ENCODE measurements at regions not wholly inside any gene's neighbourhood (a gene's known extent, or its start where the extent isn't known, plus 50 kb on each side); places are given as distances from the start of the nearest gene placed in this dataset.

DNA sequence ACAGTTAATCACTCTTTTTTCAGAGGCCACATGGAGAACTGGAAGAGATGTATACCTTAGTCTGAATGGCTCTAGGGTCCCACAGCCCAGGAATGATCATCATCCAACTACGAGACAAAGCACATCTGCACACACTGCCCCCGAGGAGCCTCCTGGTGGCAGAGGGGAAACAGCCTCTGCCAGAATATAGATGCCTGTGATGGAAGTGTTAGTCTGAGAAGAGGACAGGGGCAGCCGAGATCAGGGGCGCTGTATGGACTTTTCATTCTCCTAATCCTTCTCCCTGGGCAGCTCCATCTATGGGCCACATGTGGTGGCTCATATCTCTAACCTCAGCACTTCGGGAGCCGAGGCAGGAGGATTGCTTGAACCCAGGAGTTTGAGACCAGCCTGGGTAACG lies 82.8 kb upstream of the CAPRIN2 start:
- TF ChIP-seq EZH2 (IDR thresholded peaks at IDR 0.05; ENCODE audit: borderline replicate concordance) = no peak
- TF ChIP-seq CTCF (IDR thresholded peaks at IDR 0.05; ENCODE audit: poor library complexity) = no peak

Measured in hepatocyte (in vitro differentiated cells).